HCT116 (cell line): ENCODE measurements at regions not wholly inside any gene's neighbourhood (a gene's known extent, or its start where the extent isn't known, plus 50 kb on each side); places are given as distances from the start of the nearest gene placed in this dataset.

Source experiments
- ATAC-seq: fragments of 200-7000 bp; cut with Tn5 transposase; 2 replicates; pipeline ENCODE4 v1.9.1; 2020; ENCODE audit warnings: mild to moderate bottlenecking, moderate library complexity
- BruUV-seq: library from RNA; stranded (reverse); fragments of 400-500 nt; replicated peaks from 2 replicates; lab custom pipeline; 2021; lab: Mats Ljungman, UMichigan
- CTCF ChIA-PET: fragments of 300-600 bp; sonication (Branson Sonifier 250); formaldehyde crosslinking; loops from one replicate; lab custom pipeline; 2021; ENCODE audit warnings: antibody characterized with exemption; lab: Charles Lee
- POLR2A ChIA-PET: fragments of 300-600, 350-600 bp; sonication (Branson Sonifier 250); formaldehyde crosslinking; loops from one replicate; lab custom pipeline; 2021; ENCODE audit warnings: antibody characterized with exemption; lab: Charles Lee
- RAD21 ChIA-PET, 2 experiments: fragments of 300-600 bp; sonication (Branson Sonifier 250); formaldehyde crosslinking; loops; one replicate each; lab custom pipeline; 2023; ENCODE audit warnings: low total read pairs in 2 of 2; ENCODE audit not compliant: uncharacterized antibody in 2 of 2, unreplicated experiment in 2 of 2, low non-redundant PET in 1 of 2; lab: Charles Lee
- DNase-seq: peaks from one replicate; pipeline ENCODE4 v3.0.0-alpha.2; 2010; ENCODE audit warnings: low read depth, low spot score
- H2AFZ ChIP-seq: fragments of 200-600 bp; shearing (Covaris generic), sonication (generic); 2 replicates; pipeline ENCODE4 v1.6.1; 2017; ENCODE audit warnings: low read depth, mixed run types, mixed read lengths, antibody characterized with exemption, low read length; ENCODE audit not compliant: poor library complexity, severe bottlenecking
- H3K27ac ChIP-seq: 2 replicates; pipeline ENCODE4 v1.5.1; 2012; ENCODE audit warnings: low read depth, low read length
- H3K27me3 ChIP-seq: fragments of 200-600 bp; sonication (generic); 2 replicates; pipeline ENCODE4 v1.6.1; 2016; ENCODE audit warnings: mixed run types, low read length, mixed read lengths; ENCODE audit not compliant: insufficient read depth
- H3K36me3 ChIP-seq, 2 experiments: fragments of 200-500 bp in 1 of 2; fragments of 200-600 bp in 1 of 2; sonication (Bioruptor generic) in 1 of 2; sonication (generic) in 1 of 2; 2 replicates each; pipeline versions ENCODE4 v1.5.1 to v1.6.1; 2014 to 2016; ENCODE audit warnings: low read length in 2 of 2, inconsistent platforms in 1 of 2, mixed read lengths in 1 of 2, mixed run types in 1 of 2; ENCODE audit not compliant: insufficient read depth in 2 of 2, control insufficient read depth in 1 of 2
- H3K4me1 ChIP-seq, 2 experiments: fragments of 200-600 bp in 1 of 2; sonication (generic) in 1 of 2; 2 replicates each; pipeline versions ENCODE4 v1.5.1 to v1.6.1; 2012 to 2017; ENCODE audit warnings: low read length in 2 of 2, inconsistent platforms in 1 of 2, mild to moderate bottlenecking in 1 of 2, mixed read lengths in 1 of 2, mixed run types in 1 of 2, moderate library complexity in 1 of 2; ENCODE audit not compliant: insufficient read depth in 2 of 2, control insufficient read depth in 1 of 2
- H3K4me2 ChIP-seq: fragments of 200-600 bp; sonication (generic); 2 replicates; pipeline ENCODE4 v1.6.1; 2017; ENCODE audit warnings: mixed run types, low read length, mixed read lengths
- H3K4me3 ChIP-seq, 2 experiments: fragments of 200-600 bp in 1 of 2; sonication (generic) in 1 of 2; replicated peaks in 1 of 2; 2 replicates each; pipeline ENCODE4 v1.5.1; 2011 to 2016; ENCODE audit warnings: low read length in 2 of 2, control low read depth in 1 of 2, low read depth in 1 of 2, mild to moderate bottlenecking in 1 of 2, mixed read lengths in 1 of 2, mixed run types in 1 of 2
- H3K79me2 ChIP-seq: fragments of 200-600 bp; sonication (generic); 2 replicates; pipeline ENCODE4 v1.6.1; 2017; ENCODE audit warnings: mild to moderate bottlenecking, mixed run types, low read length, moderate library complexity, mixed read lengths; ENCODE audit not compliant: insufficient read depth
- H3K9ac ChIP-seq: fragments of 200-600 bp; sonication (generic); 2 replicates; pipeline ENCODE4 v1.6.1; 2016; ENCODE audit warnings: low read length, mixed read lengths
- H3K9me2 ChIP-seq: fragments of 200-600 bp; sonication (generic), shearing (Covaris generic); 2 replicates; pipeline ENCODE4 v1.6.1; 2017; ENCODE audit warnings: mixed run types, mild to moderate bottlenecking, moderate library complexity; ENCODE audit not compliant: insufficient read depth
- H3K9me3 ChIP-seq, 2 experiments: fragments of 200-500 bp in 1 of 2; fragments of 200-600 bp in 1 of 2; sonication (Bioruptor generic) in 1 of 2; sonication (generic) in 1 of 2; 2 replicates each; pipeline ENCODE4 v1.6.1; 2014 to 2017; ENCODE audit warnings: low read length in 2 of 2, mixed read lengths in 2 of 2, inconsistent platforms in 1 of 2, low read depth in 1 of 2, mild to moderate bottlenecking in 1 of 2, mixed run types in 1 of 2, moderate library complexity in 1 of 2; ENCODE audit not compliant: control insufficient read depth in 1 of 2, insufficient read depth in 1 of 2
- H4K20me1 ChIP-seq: fragments of 200-600 bp; sonication (generic), shearing (Covaris generic); 2 replicates; pipeline ENCODE4 v1.6.1; 2017; ENCODE audit warnings: mixed run types, mild to moderate bottlenecking, moderate library complexity; ENCODE audit not compliant: insufficient read depth
- ATF3 ChIP-seq: IDR thresholded peaks from 2 replicates; pipeline ENCODE4 v1.6.1; 2012
- CEBPB ChIP-seq: IDR thresholded peaks from 2 replicates; pipeline ENCODE4 v1.6.1; 2012; ENCODE audit warnings: low read depth
- JUND ChIP-seq: IDR thresholded peaks from 2 replicates; pipeline ENCODE4 v1.6.1; 2012
- POLR2AphosphoS5 ChIP-seq: IDR thresholded peaks from 2 replicates; pipeline ENCODE4 v1.6.1; 2011; ENCODE audit warnings: mild to moderate bottlenecking, low read depth, low read length, moderate library complexity
- RAD21 ChIP-seq: IDR thresholded peaks from 2 replicates; pipeline ENCODE4 v1.6.1; 2012; ENCODE audit warnings: low read depth, mild to moderate bottlenecking
- REST ChIP-seq: IDR thresholded peaks from 2 replicates; pipeline ENCODE4 v1.6.1; 2012; ENCODE audit warnings: low read depth
- YY1 ChIP-seq: IDR thresholded peaks from 2 replicates; pipeline ENCODE4 v1.6.1; 2011; ENCODE audit warnings: low read length, low read depth, moderate library complexity, mild to moderate bottlenecking; ENCODE audit not compliant: insufficient replicate concordance; ENCODE audit errors: extremely low read depth
- intact Hi-C: fragments of 100-400 bp; cut with micrococcal nuclease; formaldehyde crosslinking; loops from 2 replicates; pipeline ENCODE4 v1.10.0; 2022

- Histone ChIP-seq H3K79me2 (no peaks in the 10 kb centered on the region), H3K9ac (no peak overlapping the region), H2AFZ (no peak overlapping the region), H3K36me3 (no peaks in the 10 kb centered on the region), H3K4me2 (no peak overlapping the region), H3K4me3 (no peak overlapping the region), H3K4me1 (no peaks in the 10 kb centered on the region), H3K9me2 (no peaks in the 10 kb centered on the region), H3K27ac (no peak overlapping the region), H4K20me1 (no peaks in the 10 kb centered on the region), H3K9me3 (no peaks in the 10 kb centered on the region), H3K27me3 (no peaks in the 10 kb centered on the region)
- ChIA-PET CTCF (interaction anchor here (1.0 kb wide), 1 partner anchor 300 kb away, joined by 3 read pairs; no protein-coding TSS in a partner anchor), RAD21 (no interaction called here), POLR2A (no interaction called here)
- DNase-seq = no peak
- BruUV-seq = no TSS peak
- TF ChIP-seq YY1 = no peak
- ATAC-seq = no peak
- intact Hi-C loops = no loop called here
Measured at GRCh38 chr7:19421861-19422260, 276.6 kb upstream of the FERD3L start.

- H3K4me1 ChIP-seq = no peaks in the 10 kb centered on the region
- H2AFZ ChIP-seq = no peak overlapping the region
- no peaks in the 10 kb centered on the region for H4K20me1 ChIP-seq
- H3K79me2 ChIP-seq = no peaks in the 10 kb centered on the region
- no peaks in the 10 kb centered on the region for H3K9me3 ChIP-seq
- intact Hi-C loops = no loop called here
- H3K4me2 ChIP-seq = no peak overlapping the region
- no peak overlapping the region for H3K9ac ChIP-seq
- DNase-seq (no peak), ATAC-seq (no peak)
- ChIA-PET POLR2A (no interaction called here), RAD21 (no interaction called here), CTCF (no interaction called here)
- no peaks in the 10 kb centered on the region for H3K36me3 ChIP-seq
- TF ChIP-seq YY1 = no peak
- TF ChIP-seq RAD21 = no peak
- no peak for TF ChIP-seq JUND
- TF ChIP-seq REST = no peak
- no peak for TF ChIP-seq POLR2AphosphoS5
- TF ChIP-seq ATF3 = no peak
- TF ChIP-seq CEBPB = no peak
- H3K27me3 ChIP-seq = no peaks in the 10 kb centered on the region
- no peak overlapping the region for H3K4me3 ChIP-seq
- H3K9me2 ChIP-seq = no peaks in the 10 kb centered on the region
- BruUV-seq = no TSS peak
- no peak overlapping the region for H3K27ac ChIP-seq
Measured at GRCh38 chr7:19417231-19417630, 272.0 kb upstream of the FERD3L start.
